Testis (tissue), 2 donors: ENCODE measurements at regions not wholly inside any gene's neighbourhood (a gene's known extent, or its start where the extent isn't known, plus 50 kb on each side); places are given as distances from the start of the nearest gene placed in this dataset.

ENCODE experiments used
- POLR2A ChIP-seq: fragments of 450-650 bp; IDR thresholded peaks from one replicate; pipeline ENCODE4 v1.6.1; 2017; ENCODE audit warnings: antibody characterized with exemption, mild to moderate bottlenecking, moderate library complexity
- TF ChIP-seq, protein P1 (sequence below), 3 experiments: fragments of 450-650 bp in 2 of 3; fragments of 200-600 bp in 1 of 3; sonication (generic) in 1 of 3; IDR thresholded peaks; one replicate each; pipeline ENCODE4 v1.5.1; 2016 to 2019; ENCODE audit warnings: antibody characterized with exemption in 3 of 3, mild to moderate bottlenecking in 2 of 3, moderate library complexity in 1 of 3

DNA sequence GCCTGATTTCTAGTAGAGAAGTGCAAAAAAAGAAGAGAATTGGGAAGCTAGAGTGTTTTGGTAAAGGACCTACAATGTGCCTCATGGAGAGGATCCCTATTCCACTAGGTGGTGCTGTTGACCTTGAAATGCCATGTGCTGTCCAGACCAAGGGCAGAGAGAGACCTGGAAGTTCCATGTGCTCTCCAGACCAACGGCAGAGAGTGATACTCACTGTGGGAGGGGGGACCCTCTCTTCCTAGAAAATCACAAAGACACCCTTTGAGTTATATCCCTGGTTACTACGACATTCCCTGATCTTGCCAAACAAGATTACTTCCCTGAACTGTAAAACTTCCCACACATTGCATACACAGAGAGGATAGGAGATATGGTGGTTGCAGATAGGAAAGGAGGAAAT is 212.7 kb upstream of the ZNF804B start:
- TF ChIP-seq, protein P1, sequence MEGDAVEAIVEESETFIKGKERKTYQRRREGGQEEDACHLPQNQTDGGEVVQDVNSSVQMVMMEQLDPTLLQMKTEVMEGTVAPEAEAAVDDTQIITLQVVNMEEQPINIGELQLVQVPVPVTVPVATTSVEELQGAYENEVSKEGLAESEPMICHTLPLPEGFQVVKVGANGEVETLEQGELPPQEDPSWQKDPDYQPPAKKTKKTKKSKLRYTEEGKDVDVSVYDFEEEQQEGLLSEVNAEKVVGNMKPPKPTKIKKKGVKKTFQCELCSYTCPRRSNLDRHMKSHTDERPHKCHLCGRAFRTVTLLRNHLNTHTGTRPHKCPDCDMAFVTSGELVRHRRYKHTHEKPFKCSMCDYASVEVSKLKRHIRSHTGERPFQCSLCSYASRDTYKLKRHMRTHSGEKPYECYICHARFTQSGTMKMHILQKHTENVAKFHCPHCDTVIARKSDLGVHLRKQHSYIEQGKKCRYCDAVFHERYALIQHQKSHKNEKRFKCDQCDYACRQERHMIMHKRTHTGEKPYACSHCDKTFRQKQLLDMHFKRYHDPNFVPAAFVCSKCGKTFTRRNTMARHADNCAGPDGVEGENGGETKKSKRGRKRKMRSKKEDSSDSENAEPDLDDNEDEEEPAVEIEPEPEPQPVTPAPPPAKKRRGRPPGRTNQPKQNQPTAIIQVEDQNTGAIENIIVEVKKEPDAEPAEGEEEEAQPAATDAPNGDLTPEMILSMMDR (IDR thresholded peaks at IDR 0.05), result peak in 2 of 3 experiments; percentile 30 to 31
- TF ChIP-seq POLR2A, result no peak
